ENCODE measurements at regions not wholly inside any gene's neighbourhood (a gene's known extent, or its start where the extent isn't known, plus 50 kb on each side); places are given as distances from the start of the nearest gene placed in this dataset.

DNA sequence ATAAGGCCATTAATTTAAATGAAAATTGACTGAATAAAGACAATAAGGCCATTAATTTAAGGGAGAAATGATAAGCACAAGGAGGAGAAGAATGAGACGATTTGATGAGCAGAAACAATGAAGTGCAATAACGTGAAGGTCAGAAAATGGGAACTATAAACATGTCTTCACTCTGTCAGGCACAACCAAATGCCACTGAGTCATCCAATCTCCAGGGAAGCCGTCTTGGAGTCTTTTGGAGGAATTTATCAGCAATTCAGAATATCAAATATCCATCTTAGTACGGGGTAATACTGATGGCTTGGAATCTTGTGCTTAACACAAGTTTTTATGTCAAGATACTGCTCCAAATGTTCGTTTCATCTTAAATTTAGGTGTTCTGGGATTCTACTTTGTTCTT lies 159.9 kb downstream of the CAPZA3 start:
- no peak for DNase-seq (ENCODE audit: low read depth in 4 of 4, low spot score in 2 of 4)

DNA sequence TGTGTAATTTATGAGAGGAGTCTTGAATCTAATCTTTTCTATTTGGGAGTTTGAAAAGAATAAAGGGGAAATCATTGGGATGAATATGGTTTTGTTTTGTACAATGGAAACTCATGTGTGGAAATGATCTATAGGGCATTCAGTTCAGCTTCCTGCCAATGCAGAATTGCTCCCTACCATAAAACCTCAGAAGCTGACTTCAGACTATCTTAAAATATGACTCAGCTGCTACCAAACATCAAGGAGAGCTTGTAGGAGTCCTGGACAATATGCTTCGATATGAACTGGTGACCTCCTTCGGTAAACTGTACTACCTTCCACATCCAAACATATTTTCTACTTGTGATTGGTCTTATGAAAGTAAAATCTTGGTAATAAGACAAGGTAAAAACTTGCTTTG lies 160.6 kb downstream of the CAPZA3 start:
- no peak for DNase-seq (ENCODE audit: low read depth in 4 of 4, low spot score in 2 of 4)

DNA sequence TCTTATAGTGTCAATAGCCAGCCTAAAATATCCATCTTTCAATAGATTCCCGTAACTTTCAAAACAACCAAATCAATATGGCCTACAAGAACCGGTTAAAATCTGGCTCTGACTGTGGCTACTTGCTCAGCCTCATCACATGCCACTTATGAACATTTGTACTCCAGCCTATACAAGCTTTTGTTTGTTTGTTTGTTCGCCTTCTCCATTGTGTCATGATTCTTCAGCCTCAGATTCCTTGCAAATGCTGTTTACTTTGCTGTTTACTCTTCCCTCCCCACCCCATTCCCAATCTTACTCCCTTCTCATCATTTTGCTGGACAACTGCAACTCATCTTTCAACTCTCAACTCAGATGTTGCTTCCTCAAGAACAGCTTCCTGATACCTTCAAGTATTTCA lies 161.2 kb downstream of the CAPZA3 start:
- no peak for DNase-seq (ENCODE audit: low read depth in 4 of 4, low spot score in 2 of 4)

DNA sequence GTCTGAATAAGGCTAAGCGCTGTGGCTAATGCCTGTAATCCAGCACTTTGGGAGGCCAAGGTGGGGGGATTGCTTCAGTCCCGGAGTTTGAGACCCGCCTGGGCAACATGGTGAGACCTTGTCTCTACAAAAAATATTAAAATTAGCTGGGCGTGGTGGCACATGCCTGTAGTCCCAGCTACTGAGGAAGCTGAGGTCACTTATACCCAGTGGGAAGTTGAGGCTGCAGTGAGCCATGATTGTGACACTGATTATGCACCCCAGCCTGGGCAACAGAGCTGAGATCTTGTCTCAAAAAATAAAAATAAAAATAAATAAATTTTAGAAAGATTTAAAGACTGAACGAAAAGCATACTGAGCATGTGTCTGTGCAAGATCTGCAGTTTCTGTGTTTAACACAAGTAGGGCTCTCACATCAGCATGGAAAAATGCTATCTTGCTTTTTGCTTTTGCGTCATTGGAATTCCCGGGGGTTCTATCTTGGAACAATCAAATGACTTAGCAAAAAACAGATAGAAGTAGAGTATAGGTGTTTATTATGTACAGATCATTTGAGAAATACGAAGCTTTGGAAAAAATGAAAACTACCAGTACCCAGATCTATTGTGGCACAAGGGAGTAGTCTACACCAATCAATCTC lies 161.9 kb downstream of the CAPZA3 start:
- DNase-seq (ENCODE audit: low read depth in 4 of 4, low spot score in 2 of 4), result no peak

DNA sequence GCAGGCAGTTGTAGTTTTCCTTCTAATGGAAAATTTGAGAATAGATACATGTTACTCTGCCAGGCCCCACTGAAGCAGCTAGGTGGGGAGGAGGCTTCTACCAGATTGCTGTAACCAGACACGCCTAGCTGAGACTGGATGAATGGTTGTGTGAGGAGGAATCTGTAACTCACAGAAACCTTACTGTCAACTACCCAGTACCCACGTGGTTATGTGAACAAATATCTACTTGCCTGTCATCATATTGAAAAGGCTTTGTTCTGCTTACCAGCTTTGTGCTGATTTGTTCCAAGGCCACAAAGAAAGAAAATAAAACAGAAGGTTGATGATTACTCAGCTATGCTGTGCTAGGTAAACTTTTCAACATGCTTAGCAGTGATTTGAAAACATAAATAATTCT lies 167.2 kb downstream of the CAPZA3 start:
- DNase-seq (ENCODE audit: low read depth in 4 of 4, low spot score in 2 of 4), result peak in 2 of 4 donors; percentile 6 to 19

DNA sequence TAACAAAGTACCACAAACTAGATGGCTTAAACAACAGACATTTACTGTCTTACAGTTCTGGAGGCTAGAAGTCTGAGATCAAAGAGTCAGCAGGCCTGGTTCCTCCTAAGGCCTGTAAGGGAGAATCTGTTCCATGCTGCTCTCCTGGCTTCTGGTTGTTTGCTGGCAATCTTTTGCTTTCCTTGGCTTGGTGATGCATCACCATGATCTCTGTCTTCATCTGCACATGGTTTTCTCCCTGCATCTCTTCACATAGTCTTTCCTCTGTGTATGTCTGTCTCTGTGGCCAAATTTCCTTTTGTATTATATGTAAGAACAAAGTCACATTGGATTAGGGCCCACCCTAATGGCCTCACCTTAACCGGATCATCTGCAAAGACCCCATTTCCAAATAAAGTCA lies 168.5 kb downstream of the CAPZA3 start:
- no peak for DNase-seq (ENCODE audit: low read depth in 4 of 4, low spot score in 2 of 4)

DNA sequence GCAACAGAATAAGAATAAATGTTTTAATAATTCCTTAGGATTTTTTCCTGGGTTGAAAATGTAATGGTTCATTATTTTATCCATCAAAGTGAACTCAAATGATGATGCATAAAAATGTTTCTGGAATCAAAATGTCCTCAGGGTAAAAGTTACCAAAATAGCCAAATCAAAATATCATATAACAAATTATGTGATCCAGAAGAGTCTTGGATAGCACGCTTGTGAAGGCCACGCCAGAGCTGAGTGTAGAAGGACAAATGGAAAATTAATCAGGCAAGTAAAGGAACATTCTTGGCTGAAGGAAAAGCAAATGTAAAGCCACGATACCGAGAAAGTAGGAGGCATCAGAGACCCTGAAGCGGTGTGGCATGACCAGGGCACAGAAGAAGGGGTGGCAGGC lies 169.2 kb downstream of the CAPZA3 start:
- DNase-seq (ENCODE audit: low read depth in 4 of 4, low spot score in 2 of 4), result no peak

DNA sequence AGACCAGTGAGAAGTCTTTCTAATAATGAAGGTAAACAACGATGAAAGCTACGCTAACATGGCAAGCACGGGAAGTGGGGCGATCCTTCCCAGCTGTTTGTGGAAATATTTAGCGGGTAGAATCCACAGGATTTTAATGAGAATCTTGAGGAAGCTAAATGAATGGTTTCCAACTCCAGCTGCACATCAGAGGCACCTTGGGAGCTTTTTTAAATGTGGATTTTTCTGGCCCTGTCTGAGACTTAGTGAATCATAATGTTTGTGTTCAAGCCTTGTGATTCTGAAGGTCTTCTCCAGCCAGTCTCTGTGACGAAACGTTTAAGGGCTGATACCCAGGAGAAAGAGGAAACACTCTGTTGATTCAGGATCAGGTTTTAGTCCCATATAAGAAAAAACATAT lies 169.8 kb downstream of the CAPZA3 start:
- no peak for DNase-seq (ENCODE audit: low read depth in 4 of 4, low spot score in 2 of 4)

DNA sequence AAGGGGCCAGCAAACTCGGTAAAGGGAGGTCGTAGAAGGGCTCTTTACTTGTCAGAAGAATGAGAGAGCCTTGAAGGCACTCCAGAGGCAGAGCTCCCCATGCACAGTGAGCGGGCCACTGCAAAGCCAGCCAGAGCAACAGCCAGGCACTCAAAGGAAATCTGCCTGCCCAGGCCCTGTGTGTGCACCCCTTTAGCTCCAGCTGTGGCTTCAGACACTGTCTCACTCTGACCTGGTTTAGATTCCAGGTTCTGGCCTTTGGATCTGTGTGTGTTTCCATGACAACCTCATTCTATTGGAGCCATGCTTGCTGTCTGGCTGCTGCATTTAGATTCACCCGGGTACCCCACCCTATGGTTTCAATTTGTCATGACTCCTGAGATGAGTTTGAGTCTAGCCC lies 170.3 kb downstream of the CAPZA3 start:
- DNase-seq (ENCODE audit: low read depth in 4 of 4, low spot score in 2 of 4), result no peak

DNA sequence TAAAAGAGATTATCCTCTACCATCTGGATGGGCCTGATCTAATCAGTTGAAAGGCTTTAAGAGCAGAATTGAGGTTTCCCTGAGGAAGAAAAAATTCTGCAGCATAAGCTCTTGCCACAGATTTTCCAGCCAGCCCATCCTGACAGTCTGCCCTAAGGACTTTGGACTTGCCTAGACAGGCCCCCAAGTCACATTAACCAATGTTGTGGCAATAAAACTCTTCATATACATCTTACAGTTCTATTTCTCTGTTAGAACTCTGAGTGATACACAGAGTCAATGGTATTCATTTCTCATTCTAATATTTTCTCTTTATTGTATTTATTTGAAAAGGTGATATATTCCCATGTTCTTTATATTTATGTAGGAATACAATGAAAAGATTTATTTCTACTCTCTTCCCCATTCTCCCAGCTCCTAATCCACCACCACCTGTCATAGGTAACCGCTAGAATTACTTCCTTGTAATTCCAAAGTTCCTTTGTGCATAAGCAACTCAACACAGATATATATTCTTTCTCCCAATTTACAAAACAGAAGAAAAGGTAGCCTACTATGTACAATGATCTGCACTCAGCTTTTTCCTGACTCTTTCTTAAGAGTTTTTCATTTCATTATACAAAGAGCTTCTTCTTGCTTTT lies 182.1 kb downstream of the CAPZA3 start:
- DNase-seq (ENCODE audit: low read depth in 4 of 4, low spot score in 2 of 4), result no peak

DNA sequence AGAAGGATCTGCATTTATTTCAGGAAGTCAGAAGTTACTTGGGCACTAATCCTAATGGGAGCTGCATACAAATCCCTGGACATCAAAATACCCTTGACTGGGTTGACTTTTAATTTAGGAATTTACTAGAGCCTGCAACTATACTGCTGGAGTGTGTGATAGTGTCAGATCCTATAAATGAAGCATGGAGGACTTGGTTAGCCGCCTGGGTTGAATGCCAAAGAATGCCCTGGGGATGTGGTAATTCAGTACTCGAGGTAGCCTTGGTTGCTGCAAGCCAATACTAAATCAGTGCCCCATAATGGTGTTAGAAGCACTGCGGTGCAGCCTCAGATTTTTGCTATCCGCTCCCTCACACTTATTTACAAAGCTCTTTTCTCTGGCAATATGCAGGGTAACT lies 184.9 kb downstream of the CAPZA3 start:
- DNase-seq (ENCODE audit: low read depth in 4 of 4, low spot score in 2 of 4), result no peak

DNA sequence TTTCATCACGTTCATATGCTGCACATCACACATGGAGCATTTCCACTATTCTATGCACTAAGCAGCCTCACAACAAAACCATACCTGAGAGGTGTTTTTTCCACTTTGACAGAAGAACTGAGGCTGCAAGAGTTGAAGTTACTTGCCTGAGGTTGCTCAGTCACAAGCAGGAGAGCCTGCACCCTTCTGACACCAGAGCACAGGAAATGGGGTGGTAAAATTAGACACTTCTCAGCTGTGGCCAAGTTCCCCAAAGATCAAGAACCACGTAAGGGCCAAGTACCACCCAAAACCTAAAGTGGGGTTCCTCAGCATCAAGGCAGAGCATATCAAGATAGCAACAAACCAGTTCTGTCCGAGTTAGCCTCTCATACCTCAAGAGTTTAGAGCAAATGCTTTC lies 185.8 kb downstream of the CAPZA3 start:
- DNase-seq (ENCODE audit: low read depth in 4 of 4, low spot score in 2 of 4), result no peak

DNA sequence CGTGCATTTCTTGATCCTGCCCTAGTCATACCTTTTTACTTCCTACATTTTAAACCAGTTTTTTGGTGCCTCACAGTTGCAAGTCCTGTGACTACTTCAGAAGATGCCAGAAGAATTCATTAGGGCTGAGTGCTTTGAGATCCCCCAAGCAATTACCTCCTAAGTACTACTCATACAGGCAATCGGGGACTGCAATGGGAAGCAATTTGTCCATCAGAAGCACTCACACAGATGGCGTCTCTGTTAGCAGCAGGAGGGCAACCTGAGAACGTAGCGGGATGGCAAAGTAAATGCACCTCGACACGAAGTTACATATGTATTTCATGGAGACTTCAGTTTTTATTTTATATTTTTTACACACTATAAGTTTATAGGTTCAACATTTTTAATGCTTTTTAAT lies 188.3 kb downstream of the CAPZA3 start:
- no peak for DNase-seq (ENCODE audit: low read depth in 4 of 4, low spot score in 2 of 4)

DNA sequence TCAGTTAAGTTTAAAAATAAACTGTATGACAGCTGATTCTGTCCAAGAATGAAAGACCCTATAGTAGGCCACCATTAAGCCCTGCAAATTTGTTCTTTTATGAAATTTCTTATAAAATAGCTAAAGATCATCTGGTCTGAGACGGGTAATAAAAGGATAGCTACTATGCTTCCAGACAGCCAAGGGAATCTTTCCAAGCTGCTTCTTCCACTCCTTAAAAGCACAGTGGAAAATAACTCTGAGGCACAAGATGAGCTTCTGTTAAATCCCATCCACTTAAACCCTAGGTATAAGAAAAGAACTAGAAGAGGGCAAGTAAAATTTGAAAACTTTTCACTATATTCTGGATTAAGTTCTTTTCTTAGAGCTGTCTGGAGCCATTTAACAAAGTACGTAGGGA lies 194.3 kb downstream of the CAPZA3 start:
- no peak for DNase-seq (ENCODE audit: low read depth in 4 of 4, low spot score in 2 of 4)

DNA sequence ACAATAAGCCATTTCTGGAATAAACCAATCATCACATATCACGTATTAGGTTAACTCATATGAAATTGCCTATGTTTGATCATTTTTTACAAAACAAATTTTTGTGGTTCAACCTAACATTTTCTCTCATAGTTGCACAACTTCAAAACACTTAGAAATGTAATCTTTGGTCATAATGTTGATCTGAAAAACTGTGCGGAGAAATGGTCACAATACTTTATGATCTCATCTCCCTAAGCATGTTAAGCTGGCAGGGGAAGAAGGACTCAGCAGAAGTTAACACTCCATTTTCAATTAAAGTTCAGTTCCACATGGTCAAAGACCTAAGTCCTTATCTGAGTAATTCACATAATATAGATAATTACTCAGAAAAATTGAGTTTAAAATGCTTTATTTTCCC lies 194.8 kb downstream of the CAPZA3 start:
- no peak for DNase-seq (ENCODE audit: low read depth in 4 of 4, low spot score in 2 of 4)

DNA sequence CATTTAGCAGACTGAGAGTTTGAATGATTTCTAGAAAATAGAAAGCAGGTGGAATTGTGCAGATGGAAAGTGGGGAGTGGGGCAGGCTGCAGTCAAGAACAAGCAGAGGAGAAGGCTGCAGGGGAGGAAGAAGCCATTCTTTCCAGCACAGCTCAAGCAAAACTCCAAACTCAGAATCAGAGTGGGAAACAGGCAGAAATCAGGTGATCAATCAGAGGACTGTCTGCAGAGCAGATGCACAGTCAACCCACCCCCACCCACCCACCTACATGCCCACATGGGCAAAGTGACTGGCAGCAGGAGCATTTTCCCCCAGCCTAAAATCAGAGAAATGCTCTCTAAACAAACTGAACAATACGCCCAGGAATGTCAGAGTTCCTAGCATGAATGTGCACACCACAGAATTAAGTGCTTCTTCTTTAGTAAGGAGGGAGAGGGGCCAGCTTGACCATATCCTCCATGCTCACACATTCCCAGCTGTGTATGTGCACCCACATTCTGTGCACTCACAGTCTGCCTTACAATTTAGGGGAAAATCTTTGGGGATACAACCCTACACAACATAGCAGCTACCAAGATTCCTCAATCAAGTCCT lies 194.1 kb upstream of the PLEKHA5 start:
- DNase-seq (ENCODE audit: low read depth in 4 of 4, low spot score in 2 of 4), result no peak

DNA sequence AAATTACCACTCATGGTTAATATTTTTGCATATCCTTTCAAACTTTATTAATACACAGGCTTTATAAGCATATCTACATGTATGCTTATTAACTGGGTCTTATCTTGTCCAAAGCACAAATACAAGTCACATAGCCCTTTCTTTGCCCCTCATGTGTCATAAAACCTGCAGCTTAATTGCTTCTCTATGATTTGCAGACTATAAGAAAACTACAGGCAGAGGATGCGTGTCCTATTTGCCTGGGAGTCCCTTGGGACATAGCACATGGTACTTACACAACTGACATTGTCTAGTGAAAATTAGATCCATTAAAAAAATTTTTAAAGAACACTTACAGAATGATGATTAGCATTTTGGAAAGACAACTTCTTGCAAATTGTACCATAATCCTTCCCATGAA lies 190.5 kb upstream of the PLEKHA5 start:
- DNase-seq (ENCODE audit: low read depth in 4 of 4, low spot score in 2 of 4), result no peak

DNA sequence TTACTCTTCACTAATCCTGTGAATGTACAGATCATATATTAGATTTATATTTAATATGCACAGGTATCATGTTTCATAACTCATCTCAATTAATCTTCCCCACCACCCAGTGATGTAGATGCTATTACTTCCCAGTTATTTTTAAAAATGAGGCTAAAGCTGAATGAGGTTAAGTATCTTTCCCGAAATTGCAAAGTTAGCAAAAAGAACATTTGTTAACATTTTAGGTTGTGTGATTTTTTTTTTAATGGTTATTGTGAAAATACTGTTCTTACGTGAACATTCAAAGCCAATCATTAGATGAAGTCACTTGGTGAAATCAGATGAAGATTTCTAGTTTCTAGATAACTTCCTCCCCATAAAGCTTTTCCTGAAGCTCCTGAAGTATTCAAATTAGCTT lies 186.9 kb upstream of the PLEKHA5 start:
- DNase-seq (ENCODE audit: low read depth in 4 of 4, low spot score in 2 of 4), result no peak

DNA sequence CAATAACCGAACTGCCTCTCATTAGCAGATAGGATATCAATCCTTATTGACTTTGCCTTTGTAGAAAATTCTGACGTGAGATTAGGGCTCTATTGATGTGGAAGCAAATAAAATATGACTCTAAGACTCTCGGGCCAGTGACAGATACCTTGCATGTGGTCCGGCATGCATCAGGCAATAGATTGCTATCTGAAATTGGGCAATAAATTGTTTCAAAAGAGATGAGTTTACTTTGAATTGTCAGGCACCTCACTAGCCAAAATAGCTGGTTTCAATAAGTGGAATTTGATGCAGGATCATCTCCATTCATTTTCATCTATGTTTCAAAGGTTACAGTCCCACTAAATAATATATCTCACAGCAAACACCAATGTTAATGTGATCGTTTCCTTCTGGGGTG lies 186.3 kb upstream of the PLEKHA5 start:
- no peak for DNase-seq (ENCODE audit: low read depth in 4 of 4, low spot score in 2 of 4)

DNA sequence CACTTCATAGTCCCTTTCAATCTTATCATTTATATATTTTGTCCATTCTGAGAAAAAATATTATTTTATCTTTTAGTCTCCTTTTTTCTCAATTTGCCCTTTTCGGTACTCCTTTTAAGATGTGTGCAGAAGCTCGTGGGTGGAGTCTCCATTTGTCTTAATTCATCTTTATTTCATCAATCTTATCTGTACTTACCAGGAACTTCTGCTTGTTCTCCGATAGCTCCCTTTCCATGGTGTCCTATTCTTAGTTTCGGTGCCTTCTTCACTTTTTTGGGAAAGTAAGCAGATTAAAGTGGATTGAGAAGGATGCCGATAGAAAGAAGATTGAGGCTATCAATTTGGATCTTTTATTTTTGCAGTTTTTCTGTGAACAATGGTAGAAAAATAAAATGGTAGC lies 183.4 kb upstream of the PLEKHA5 start:
- DNase-seq (ENCODE audit: low read depth in 4 of 4, low spot score in 2 of 4), result no peak

DNA sequence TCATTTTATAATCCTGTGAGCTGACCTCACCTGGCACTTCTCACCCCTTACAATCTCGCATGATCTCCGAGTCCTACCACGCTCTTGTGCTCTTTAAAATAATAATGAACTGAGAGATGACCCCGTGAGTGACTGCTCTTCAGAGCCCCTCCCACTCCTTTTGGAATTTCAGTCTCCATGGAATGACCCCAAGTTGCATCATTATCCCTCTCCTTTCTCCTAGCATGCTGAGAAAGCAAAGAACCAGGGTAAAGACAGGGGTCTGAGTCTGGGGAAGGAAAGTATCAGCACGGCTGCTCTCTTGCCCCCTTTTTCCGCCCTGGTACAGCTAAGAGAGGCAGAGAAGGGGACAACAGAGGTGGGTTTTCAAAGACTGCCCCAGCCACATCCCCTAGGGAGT lies 178.3 kb upstream of the PLEKHA5 start:
- no peak for DNase-seq (ENCODE audit: low read depth in 4 of 4, low spot score in 2 of 4)

DNA sequence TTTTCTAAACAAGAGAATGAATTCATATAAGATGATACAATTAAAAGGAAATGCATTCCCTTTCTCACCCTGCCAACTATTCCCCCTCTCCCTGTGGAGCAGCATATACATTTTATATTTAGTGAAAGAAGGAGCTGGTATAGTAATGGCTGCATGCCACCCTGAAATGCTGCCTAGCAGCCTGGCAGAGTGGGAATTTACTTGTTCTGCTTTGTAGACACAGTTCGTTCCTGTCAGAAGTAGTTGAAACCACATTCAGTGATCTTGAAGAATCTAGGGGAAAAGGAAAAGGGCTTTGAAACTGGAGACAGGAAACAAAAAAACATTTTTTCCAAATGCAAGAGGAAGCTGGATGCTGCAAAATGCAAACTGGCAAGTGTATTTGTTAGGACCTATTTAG lies 176.0 kb upstream of the PLEKHA5 start:
- DNase-seq (ENCODE audit: low read depth in 4 of 4, low spot score in 2 of 4), result no peak

DNA sequence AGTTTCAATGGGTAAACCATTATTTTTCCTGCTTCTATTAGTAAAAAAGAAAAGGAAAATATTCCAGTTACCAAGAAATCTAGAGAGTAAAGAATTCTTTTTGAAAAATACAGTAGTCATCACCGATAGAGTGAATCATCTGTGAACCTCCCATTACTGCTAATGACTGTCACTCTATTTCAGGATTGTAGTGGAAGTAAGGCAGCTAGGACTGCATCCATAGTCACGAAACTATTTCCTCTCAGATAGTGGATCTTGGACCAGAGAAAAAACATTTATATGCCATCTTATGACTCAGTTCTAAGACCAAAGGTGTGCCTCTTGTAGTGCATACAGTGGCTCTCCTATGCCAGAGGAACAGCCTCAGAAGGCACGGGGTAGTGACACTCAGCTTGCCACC lies 173.9 kb upstream of the PLEKHA5 start:
- DNase-seq (ENCODE audit: low read depth in 4 of 4, low spot score in 2 of 4), result no peak
